HEK293 (cell line): ENCODE measurements at regions not wholly inside any gene's neighbourhood (a gene's known extent, or its start where the extent isn't known, plus 50 kb on each side); places are given as distances from the start of the nearest gene placed in this dataset.

Source experiments
- CTCF ChIA-PET: fragments of 350-600 bp; formaldehyde crosslinking; extraction: SDS; loops from one replicate; lab custom pipeline; 2021; ENCODE audit warnings: antibody characterized with exemption; lab: Yijun Ruan, JAX
- POLR2A ChIA-PET: fragments of 300-600 bp; formaldehyde crosslinking; extraction: SDS; loops from one replicate; lab custom pipeline; 2020; ENCODE audit warnings: antibody characterized with exemption, inconsistent platforms; lab: Yijun Ruan, JAX
- H3K27ac ChIP-seq: fragments of 200-500 bp; sonication (Bioruptor generic); 2 replicates; pipeline ENCODE4 v1.5.1; 2014; ENCODE audit warnings: low read depth, low read length, control low read depth, inconsistent platforms; ENCODE audit errors: extremely low read depth
- H3K36me3 ChIP-seq, 2 experiments: fragments of 200-500 bp in 1 of 2; sonication (Bioruptor generic) in 1 of 2; 1 replicate in 1 of 2; 2 replicates in 1 of 2; pipeline ENCODE4 v1.5.1; 2014 to 2017; ENCODE audit warnings: inconsistent platforms in 2 of 2, low read length in 2 of 2; ENCODE audit not compliant: control insufficient read depth in 2 of 2, insufficient read depth in 1 of 2
- H3K4me1 ChIP-seq: fragments of 200-500 bp; sonication (Bioruptor generic); 2 replicates; pipeline ENCODE4 v1.5.1; 2014; ENCODE audit warnings: mild to moderate bottlenecking, low read length, inconsistent platforms; ENCODE audit not compliant: control insufficient read depth, insufficient read depth
- H3K4me3 ChIP-seq: 2 replicates; pipeline ENCODE4 v1.5.1; 2011; ENCODE audit warnings: low read depth, mild to moderate bottlenecking, control low read depth, low read length, moderate library complexity
- H3K9me3 ChIP-seq: fragments of 200-500 bp; sonication (Bioruptor generic); 2 replicates; pipeline ENCODE4 v1.5.1; 2014; ENCODE audit warnings: low read depth, low read length, inconsistent platforms; ENCODE audit not compliant: control insufficient read depth, insufficient read depth
- KLF16 ChIP-seq: fragments of 450-650 bp; formaldehyde crosslinking; IDR thresholded peaks from 2 replicates; pipeline ENCODE4 v1.5.1; 2017; ENCODE audit warnings: missing biosample characterization, missing genetic modification characterization
- PRDM1 ChIP-seq: fragments of 450-650 bp; formaldehyde crosslinking; IDR thresholded peaks from 2 replicates; pipeline ENCODE4; 2016; ENCODE audit warnings: missing biosample characterization, missing genetic modification characterization
- SP2 ChIP-seq: fragments of 450-650 bp; formaldehyde crosslinking; IDR thresholded peaks from 2 replicates; pipeline ENCODE4 v1.5.1; 2016; ENCODE audit warnings: missing biosample characterization, missing genetic modification characterization
- SP7 ChIP-seq: fragments of 450-650 bp; formaldehyde crosslinking; IDR thresholded peaks from 2 replicates; pipeline ENCODE4 v1.5.1; 2016; ENCODE audit warnings: missing biosample characterization, missing genetic modification characterization
- ZBTB20 ChIP-seq: fragments of 450-650 bp; formaldehyde crosslinking; IDR thresholded peaks from 2 replicates; pipeline ENCODE4 v1.5.1; 2016; ENCODE audit warnings: missing biosample characterization, missing genetic modification characterization
- ZIC2 ChIP-seq: fragments of 450-650 bp; formaldehyde crosslinking; IDR thresholded peaks from 2 replicates; pipeline ENCODE4 v1.5.1; 2016; ENCODE audit warnings: missing biosample characterization, missing genetic modification characterization
- ZNF132 ChIP-seq: fragments of 450-650 bp; formaldehyde crosslinking; IDR thresholded peaks from 2 replicates; pipeline ENCODE4 v1.5.1; 2017; ENCODE audit warnings: missing biosample characterization, missing genetic modification characterization, borderline replicate concordance
- ZNF133 ChIP-seq: fragments of 450-650 bp; formaldehyde crosslinking; IDR thresholded peaks from 2 replicates; pipeline ENCODE4 v1.5.1; 2016; ENCODE audit warnings: missing biosample characterization, missing genetic modification characterization
- ZNF140 ChIP-seq: fragments of 450-650 bp; formaldehyde crosslinking; IDR thresholded peaks from 2 replicates; pipeline ENCODE4 v1.5.1; 2016; ENCODE audit warnings: missing biosample characterization, missing genetic modification characterization
- ZNF157 ChIP-seq: fragments of 450-650 bp; formaldehyde crosslinking; IDR thresholded peaks from 2 replicates; pipeline ENCODE4 v1.5.1; 2016; ENCODE audit warnings: missing biosample characterization, missing genetic modification characterization
- ZNF214 ChIP-seq: fragments of 450-650 bp; formaldehyde crosslinking; IDR thresholded peaks from 2 replicates; pipeline ENCODE4 v1.5.1; 2017; ENCODE audit warnings: missing biosample characterization, mild to moderate bottlenecking, missing genetic modification characterization, borderline replicate concordance
- ZNF354C ChIP-seq: fragments of 450-650 bp; formaldehyde crosslinking; IDR thresholded peaks from 2 replicates; pipeline ENCODE4 v1.5.1; 2016; ENCODE audit warnings: missing biosample characterization, missing genetic modification characterization, low read depth, borderline replicate concordance
- ZNF391 ChIP-seq: fragments of 450-650 bp; formaldehyde crosslinking; IDR thresholded peaks from 2 replicates; pipeline ENCODE4 v1.5.1; 2016; ENCODE audit warnings: low read depth, missing biosample characterization, missing genetic modification characterization, borderline replicate concordance
- ZNF398 ChIP-seq: fragments of 450-650 bp; formaldehyde crosslinking; IDR thresholded peaks from 2 replicates; pipeline ENCODE4 v1.5.1; 2017; ENCODE audit warnings: missing biosample characterization, missing genetic modification characterization
- ZNF501 ChIP-seq: fragments of 450-650 bp; formaldehyde crosslinking; IDR thresholded peaks from 2 replicates; pipeline ENCODE4 v1.5.1; 2016; ENCODE audit warnings: missing biosample characterization, missing genetic modification characterization
- ZNF549 ChIP-seq: fragments of 450-650 bp; IDR thresholded peaks from 2 replicates; pipeline ENCODE4 v1.5.1; 2018; ENCODE audit warnings: missing biosample characterization, missing genetic modification characterization, mild to moderate bottlenecking, inconsistent platforms, moderate library complexity
- ZNF558 ChIP-seq: fragments of 450-650 bp; formaldehyde crosslinking; IDR thresholded peaks from 2 replicates; pipeline ENCODE4 v1.5.1; 2016; ENCODE audit warnings: missing biosample characterization, missing genetic modification characterization
- ZNF596 ChIP-seq: fragments of 450-650 bp; IDR thresholded peaks from 2 replicates; pipeline ENCODE4 v1.5.0; 2018; ENCODE audit warnings: missing biosample characterization, mild to moderate bottlenecking, missing genetic modification characterization, moderate library complexity
- ZNF76 ChIP-seq: fragments of 450-650 bp; formaldehyde crosslinking; IDR thresholded peaks from 2 replicates; pipeline ENCODE4; 2016; ENCODE audit warnings: low read depth, missing biosample characterization, missing genetic modification characterization, borderline replicate concordance
- ZNF776 ChIP-seq: fragments of 450-650 bp; formaldehyde crosslinking; IDR thresholded peaks from 2 replicates; pipeline ENCODE4 v1.5.0; 2017; ENCODE audit warnings: missing biosample characterization, missing genetic modification characterization, borderline replicate concordance
- TF ChIP-seq, protein P1 (sequence below): IDR thresholded peaks from 2 replicates; pipeline ENCODE4 v1.6.1; 2011; ENCODE audit warnings: mild to moderate bottlenecking, low read depth, low read length, borderline replicate concordance
- TF ChIP-seq, protein P2 (sequence below): fragments of 450-650 bp; formaldehyde crosslinking; IDR thresholded peaks from 2 replicates; pipeline ENCODE4; 2016; ENCODE audit warnings: missing biosample characterization, missing genetic modification characterization

DNA sequence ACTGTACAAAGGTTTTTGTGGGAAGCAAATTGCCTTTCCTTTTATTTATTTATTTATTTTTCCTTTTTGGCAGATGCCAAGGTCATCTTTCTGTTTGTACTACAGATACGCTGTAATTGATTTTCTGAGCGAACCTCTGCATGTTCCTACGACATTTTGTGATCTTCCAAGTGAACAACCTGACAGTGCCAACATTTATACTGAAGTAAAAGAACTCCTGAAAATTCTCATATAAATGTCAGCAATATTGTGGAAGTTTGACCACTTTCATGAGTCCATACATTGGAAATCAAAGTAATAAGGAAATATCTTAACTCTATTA is 86.8 kb upstream of the EEPD1 start:
- H3K4me3 ChIP-seq = no peak overlapping the region
- H3K9me3 ChIP-seq = no peaks in the 10 kb centered on the region
- ChIA-PET CTCF (no interaction called here), POLR2A (no interaction called here)
- H3K36me3 ChIP-seq = no peaks in the 10 kb centered on the region
- H3K27ac ChIP-seq = no peak overlapping the region
- no peaks in the 10 kb centered on the region for H3K4me1 ChIP-seq
- no peak for TF ChIP-seq ZNF133 (tag by site-specific recombination)
- TF ChIP-seq ZNF76 = no peak
- TF ChIP-seq ZNF398 (tag by site-specific recombination) = no peak
- no peak for TF ChIP-seq KLF16 (tag by site-specific recombination)
- no peak for TF ChIP-seq ZNF501 (tag by site-specific recombination)
- TF ChIP-seq ZNF132 = no peak
- TF ChIP-seq ZIC2 (tag by site-specific recombination) = no peak
- TF ChIP-seq ZBTB20 (tag by site-specific recombination) = no peak
- TF ChIP-seq, protein P1, sequence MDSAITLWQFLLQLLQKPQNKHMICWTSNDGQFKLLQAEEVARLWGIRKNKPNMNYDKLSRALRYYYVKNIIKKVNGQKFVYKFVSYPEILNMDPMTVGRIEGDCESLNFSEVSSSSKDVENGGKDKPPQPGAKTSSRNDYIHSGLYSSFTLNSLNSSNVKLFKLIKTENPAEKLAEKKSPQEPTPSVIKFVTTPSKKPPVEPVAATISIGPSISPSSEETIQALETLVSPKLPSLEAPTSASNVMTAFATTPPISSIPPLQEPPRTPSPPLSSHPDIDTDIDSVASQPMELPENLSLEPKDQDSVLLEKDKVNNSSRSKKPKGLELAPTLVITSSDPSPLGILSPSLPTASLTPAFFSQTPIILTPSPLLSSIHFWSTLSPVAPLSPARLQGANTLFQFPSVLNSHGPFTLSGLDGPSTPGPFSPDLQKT = no peak
- no peak for TF ChIP-seq ZNF549 (tag by site-specific recombination)
- TF ChIP-seq ZNF214 (tag by site-specific recombination) = no peak
- TF ChIP-seq ZNF157 = no peak

GRCh38 chr7:36070230-36070629 is 82.8 kb upstream of the EEPD1 start:
- Histone ChIP-seq H3K27ac (no peak overlapping the region), H3K36me3 (no peaks in the 10 kb centered on the region), H3K4me1 (no peaks in the 10 kb centered on the region), H3K4me3 (no peak overlapping the region), H3K9me3 (no peaks in the 10 kb centered on the region)
- ChIA-PET POLR2A (no interaction called here), CTCF (interaction anchor here (1.3 kb wide), 1 partner anchor 13 kb away, joined by 6 read pairs; no protein-coding TSS in a partner anchor)
- no peak for TF ChIP-seq ZIC2 (tag by site-specific recombination)

DNA sequence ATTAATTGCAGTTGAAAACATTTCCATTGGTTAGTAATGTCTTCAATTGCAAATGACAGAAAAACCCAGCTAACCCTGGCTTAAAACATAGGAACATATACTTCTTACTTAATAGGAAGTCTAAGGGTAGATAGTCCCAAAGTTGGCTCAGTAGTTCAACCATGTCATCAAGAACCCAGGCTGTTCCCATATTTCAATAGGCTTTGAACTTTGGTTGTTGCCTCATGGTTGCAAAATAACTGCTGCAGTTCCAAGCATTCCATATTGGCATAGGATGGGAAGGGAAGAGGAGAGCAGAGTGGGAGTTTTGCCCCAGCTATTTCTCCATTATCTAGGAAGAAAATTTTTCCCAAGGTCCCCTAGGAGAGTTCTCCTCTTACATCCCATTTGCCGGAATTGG is 81.4 kb upstream of the EEPD1 start:
- Histone ChIP-seq H3K9me3 (no peaks in the 10 kb centered on the region), H3K27ac (no peak overlapping the region), H3K4me1 (no peaks in the 10 kb centered on the region), H3K36me3 (no peaks in the 10 kb centered on the region), H3K4me3 (no peak overlapping the region)
- TF ChIP-seq ZNF354C (tag by site-specific recombination) = no peak
- TF ChIP-seq ZNF132 = no peak
- no peak for TF ChIP-seq ZNF558 (tag by site-specific recombination)
- no peak for TF ChIP-seq ZNF596 (tag by site-specific recombination)
- TF ChIP-seq SP2 (tag by site-specific recombination) = no peak
- TF ChIP-seq ZNF133 (tag by site-specific recombination) = no peak
- TF ChIP-seq ZNF391 (tag by site-specific recombination) = no peak
- no peak for TF ChIP-seq PRDM1 (tag by site-specific recombination)
- TF ChIP-seq, protein P2, sequence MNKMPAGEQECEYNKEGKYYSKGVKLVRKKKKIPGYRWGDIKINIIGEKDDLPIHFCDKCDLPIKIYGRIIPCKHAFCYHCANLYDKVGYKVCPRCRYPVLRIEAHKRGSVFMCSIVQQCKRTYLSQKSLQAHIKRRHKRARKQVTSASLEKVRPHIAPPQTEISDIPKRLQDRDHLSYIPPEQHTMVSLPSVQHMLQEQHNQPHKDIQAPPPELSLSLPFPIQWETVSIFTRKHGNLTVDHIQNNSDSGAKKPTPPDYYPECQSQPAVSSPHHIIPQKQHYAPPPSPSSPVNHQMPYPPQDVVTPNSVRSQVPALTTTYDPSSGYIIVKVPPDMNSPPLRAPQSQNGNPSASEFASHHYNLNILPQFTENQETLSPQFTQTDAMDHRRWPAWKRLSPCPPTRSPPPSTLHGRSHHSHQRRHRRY (tag by site-specific recombination) = no peak
- TF ChIP-seq SP7 (tag by site-specific recombination) = no peak
- no peak for TF ChIP-seq ZNF776
- no peak for TF ChIP-seq ZNF140
- CTCF ChIA-PET = interaction anchor here (1.2 to 1.3 kb wide), 2 partner anchors 51 to 248 kb away, joined by 4 to 5 read pairs; no protein-coding TSS in a partner anchor
- POLR2A ChIA-PET = no interaction called here
